ENCODE measurements at regions not wholly inside any gene's neighbourhood (a gene's known extent, or its start where the extent isn't known, plus 50 kb on each side); places are given as distances from the start of the nearest gene placed in this dataset.
A peak's percentile ranks its signal among the peaks of the same experiment; 100 is the strongest.
"Not testable (repeated sequence)": the region's sequence is repeated elsewhere in the genome, so short reads cannot be mapped to it uniquely, and the experiment has no call there.

- peak; percentile 7 for DNase-seq (ENCODE audit: low spot score)
Observed at GRCh38 chr10:32217216-32217615, 129.7 kb downstream of the EPC1 start.

- DNase-seq (ENCODE audit: low spot score) = not testable (repeated sequence)
Observed at GRCh38 chr10:32213838-32214237, 133.1 kb downstream of the EPC1 start.

DNA sequence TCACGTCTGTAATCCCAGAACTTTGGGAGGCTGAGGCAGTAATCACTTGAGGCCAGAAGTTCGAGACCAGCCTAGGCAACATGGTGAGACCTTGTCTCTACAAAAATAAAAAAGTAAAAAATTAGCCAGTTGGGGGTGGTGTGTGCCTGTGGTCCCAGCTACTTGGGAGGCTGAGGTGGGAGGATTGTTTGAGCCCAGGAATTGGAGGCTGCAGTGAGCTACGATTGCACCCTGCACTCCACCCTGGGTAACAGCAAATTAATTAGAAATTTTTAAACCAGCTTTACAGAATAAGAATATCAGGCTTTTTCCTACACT is 136.0 kb downstream of the EPC1 start:
- no peak for DNase-seq (ENCODE audit: low spot score)

GRCh38 chr10:32210306-32211045 is 136.5 kb downstream of the EPC1 start:
- DNase-seq (ENCODE audit: low spot score) = no peak

DNA sequence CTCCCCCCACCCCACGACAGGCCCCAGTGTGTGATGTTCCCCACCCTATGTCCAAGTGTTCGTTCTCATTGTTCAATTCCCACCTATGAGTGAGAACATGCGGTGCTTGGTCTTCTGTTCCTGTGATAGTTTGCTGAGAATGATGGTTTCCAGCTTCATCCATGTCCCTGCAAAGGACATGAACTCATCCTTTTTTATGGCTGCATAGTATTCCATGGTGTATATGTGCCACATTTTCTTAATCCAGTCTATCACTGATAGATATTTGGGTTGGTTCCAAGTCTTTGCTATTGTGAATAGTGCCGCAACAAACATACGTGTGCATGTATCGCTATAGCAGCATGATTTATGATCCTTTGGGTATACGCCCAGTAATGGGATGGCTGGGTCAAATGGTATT is 139.0 kb downstream of the EPC1 start:
- not testable (repeated sequence) for DNase-seq (ENCODE audit: low spot score)

- no peak for DNase-seq (ENCODE audit: low spot score)
Observed at GRCh38 chr10:32207544-32207943, 139.4 kb downstream of the EPC1 start.

- DNase-seq (ENCODE audit: low spot score) = no peak
Observed at GRCh38 chr10:32205670-32206069, 141.3 kb downstream of the EPC1 start.

- no peak for DNase-seq (ENCODE audit: low spot score)
Observed at GRCh38 chr10:32204606-32205005, 142.4 kb downstream of the EPC1 start.

GRCh38 chr10:32199714-32200394 is 143.6 kb upstream of the KIF5B start:
- DNase-seq (ENCODE audit: low spot score) = no peak

- DNase-seq (ENCODE audit: low spot score) = no peak
Observed at GRCh38 chr10:32197423-32197822, 141.2 kb upstream of the KIF5B start.

DNA sequence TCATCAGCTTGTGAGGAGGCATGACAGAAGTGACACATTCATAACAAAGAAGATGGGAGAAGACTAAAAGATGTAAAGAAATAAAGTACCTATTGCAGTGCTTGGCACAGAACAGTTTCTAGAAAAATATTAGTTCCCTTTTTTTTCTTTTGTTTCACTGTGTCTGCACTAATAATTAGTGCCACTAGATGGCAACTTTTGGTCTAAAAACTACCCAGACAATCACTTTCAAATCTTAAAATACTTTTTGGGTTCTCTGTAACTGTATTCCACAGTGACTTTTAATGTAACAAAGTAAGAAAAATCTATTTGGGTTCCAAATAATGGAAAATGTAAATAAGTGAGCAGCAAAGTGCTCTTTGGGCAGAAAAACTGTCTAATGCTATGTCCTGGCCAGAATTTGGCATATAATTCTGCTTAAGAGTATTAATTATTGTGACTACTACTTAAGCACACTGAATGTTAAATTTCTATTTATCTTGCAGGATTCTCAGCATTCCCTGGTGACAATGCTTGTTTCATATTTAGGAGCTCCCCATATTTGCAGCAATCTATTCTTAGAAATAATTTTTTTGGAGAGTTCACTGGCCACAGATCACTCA is 134.8 kb upstream of the KIF5B start:
- DNase-seq (ENCODE audit: low spot score) = peak; percentile 30

DNA sequence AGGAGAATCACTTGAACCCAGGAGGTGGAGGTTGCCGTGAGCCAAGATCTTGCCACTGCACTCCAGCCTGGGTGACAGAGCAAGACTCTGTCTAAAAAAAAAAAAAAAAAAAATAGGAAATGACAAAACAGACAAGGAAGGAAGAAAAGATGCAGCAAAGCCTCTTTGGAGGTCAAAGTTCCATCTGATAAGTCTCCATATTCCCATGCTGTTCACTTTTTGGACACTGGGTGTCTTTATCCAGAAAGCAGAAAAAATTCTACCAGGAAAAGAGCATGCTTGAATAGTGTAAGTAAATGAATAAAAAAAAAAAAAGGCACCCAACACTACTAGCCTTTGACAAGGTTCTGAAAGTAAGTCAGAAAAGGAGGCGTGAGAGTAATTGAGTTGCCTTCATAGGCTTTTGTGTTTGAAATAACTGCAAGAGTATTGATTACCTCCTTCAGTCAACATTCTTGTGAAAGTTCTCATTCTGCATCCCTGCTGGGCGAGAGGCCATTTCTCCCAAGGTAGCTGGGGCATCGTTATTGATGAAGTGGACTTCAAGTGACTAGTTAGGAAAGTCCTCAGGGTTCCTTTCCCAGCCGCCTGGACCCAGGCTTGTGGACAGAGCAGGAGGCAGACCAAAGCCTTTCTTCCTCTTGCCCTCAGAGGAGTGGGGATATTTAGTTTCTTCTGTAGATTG is 133.3 kb upstream of the KIF5B start:
- no peak for DNase-seq (ENCODE audit: low spot score)

DNA sequence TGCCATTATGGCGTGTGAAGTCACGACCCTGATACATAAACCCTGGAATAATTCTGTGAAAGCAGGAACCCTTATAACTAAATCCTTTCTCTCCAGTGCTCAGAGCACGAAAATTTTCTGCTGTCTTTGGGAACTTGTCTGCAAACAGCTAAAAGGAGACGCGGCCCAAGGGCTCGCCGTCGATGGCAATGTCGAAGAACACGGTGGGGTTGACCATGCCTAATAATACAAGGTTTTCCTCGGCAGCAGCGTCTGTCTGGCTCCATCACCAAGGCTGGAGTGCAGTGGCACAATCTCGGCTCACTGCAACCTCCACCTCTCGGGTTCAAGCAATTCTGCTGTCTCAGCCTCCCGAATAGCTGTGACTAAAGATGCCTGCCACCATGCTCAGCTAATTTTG is 132.4 kb upstream of the KIF5B start:
- not testable (repeated sequence) for DNase-seq (ENCODE audit: low spot score)

GRCh38 chr10:32187686-32188085 is 131.5 kb upstream of the KIF5B start:
- DNase-seq (ENCODE audit: low spot score) = no peak

DNA sequence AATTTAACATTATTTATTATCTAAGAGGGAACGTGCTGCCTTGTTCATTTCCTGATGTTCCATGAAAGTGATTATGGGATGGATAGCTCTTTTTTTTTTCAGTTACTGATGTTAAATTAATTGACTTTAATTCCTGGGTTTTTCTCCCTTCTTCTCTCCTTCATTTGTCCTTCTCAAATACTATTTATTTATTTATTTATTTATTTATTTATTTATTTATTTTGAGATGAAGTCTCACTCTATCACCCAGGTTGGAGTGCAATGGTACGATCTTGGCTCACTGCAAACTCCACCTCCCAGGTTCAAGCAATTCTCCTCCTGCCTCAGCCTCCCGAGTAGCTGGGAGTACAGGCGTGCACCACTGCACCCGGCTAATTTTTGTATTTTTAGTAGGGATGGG is 127.4 kb upstream of the KIF5B start:
- not testable (repeated sequence) for DNase-seq (ENCODE audit: low spot score)

DNA sequence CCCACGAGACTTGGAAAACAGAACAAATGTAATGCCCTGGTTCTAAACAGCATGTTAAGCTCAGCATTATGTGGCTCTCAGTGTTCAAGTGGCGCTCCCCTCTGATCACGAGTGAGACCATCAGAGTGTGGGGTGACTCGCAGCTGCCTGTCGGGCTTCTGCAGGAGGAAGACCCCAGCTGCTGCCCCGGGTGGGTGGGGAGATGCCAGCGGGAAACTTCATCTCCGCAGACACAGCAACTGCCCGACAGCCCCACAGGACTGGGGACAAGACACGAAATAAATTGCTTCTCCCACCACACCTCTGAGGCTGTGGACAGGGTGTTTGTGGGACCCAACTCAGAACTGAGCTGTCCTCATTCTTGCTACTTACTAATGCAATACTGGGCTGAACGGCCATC is 126.3 kb upstream of the KIF5B start:
- no peak for DNase-seq (ENCODE audit: low spot score)

DNA sequence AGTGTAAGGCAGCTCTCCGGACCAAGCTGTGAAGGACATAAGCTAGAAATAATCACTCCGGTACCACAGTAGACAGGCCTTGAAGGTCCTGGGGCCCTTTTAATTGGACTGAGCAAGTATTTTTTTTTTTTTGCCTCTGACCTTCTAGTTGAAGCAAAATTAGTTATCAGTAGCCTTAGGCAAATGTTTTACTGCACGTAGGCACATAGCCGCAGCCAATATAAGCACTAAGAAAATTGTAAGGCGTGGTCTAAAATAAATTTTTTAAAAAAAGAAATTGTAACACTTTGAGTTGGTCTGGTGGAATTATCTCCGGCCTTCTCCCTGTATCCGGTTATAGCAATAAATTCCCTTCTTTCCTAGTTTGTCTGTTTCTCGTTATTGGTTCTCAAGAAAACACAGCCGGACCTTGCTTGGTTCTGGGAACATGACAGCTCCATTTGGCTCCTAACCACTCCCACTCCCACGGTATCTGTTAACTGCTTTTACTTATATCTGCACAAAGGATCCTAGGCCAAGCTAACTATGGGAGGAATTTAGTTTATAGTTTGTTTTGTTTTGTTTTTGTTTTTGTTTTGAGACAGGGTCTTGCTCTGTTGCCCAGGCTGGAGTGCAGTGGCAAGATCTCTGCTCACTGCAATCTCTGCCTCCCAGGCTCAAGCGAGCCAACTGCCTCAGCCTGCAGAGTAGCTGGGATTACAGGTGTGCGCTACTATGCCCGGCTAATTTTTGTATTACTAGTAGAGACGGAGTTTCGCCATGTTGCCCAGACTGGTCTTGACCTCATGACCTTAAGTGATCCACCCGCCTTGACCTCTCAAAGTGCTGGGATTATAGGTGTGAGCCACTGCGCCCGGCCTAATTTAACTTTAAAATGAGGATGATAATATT is 124.4 kb upstream of the KIF5B start:
- DNase-seq (ENCODE audit: low spot score) = no peak

DNA sequence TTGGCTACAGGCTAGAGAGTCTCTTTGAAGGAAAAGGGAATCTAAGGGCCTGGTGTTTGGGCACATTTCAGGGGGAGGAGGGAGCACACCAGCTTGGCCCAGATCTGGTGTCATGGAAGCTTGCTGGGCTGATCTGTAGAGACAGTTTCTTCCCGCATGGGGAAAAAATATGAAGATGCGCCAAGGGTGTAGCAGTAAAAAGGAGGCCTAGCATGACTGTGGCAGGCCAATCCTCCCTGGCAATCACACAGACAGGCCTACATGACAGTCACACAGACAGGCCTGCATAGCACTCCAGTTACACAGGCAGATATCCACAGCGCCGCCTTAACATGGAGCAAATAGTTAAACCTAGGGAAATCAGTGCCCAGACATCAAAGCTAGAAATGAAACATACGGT is 123.6 kb upstream of the KIF5B start:
- DNase-seq (ENCODE audit: low spot score) = no peak

GRCh38 chr10:32177594-32177993 is 121.4 kb upstream of the KIF5B start:
- not testable (repeated sequence) for DNase-seq (ENCODE audit: low spot score)

GRCh38 chr10:32175629-32176028 is 119.4 kb upstream of the KIF5B start:
- DNase-seq (ENCODE audit: low spot score) = no peak

- no peak for DNase-seq (ENCODE audit: low spot score)
Observed at GRCh38 chr10:32174349-32174893, 118.2 kb upstream of the KIF5B start.

DNA sequence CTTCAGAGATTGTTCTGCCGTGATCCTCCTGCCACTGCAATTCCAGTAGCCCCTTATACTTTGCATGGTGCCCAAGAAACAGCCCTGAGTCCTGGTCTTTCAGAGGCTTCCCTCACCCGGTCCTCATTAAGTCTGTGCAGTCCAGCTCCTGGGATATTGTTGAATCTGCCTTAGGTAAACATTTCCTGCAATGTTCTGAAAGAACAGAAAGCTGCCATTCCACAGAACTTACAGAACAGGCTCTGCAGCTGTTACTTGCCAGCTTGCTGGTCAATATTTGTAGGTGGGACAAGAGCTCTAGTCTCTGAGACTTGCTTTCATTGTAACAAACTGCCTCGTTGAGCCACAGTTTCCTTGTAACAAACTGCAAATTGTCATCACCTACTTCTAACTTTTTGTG is 115.0 kb upstream of the KIF5B start:
- no peak for DNase-seq (ENCODE audit: low spot score)

All from Ammon's horn (tissue), 1 donor.